ENCODE measurements at regions not wholly inside any gene's neighbourhood (a gene's known extent, or its start where the extent isn't known, plus 50 kb on each side); places are given as distances from the start of the nearest gene placed in this dataset.
"Not testable (repeated sequence)": the region's sequence is repeated elsewhere in the genome, so short reads cannot be mapped to it uniquely, and the experiment has no call there.

- not testable (repeated sequence) for TF ChIP-seq MYC (IDR thresholded peaks at IDR 0.05; ENCODE audit: low read depth, low read length); CTCF (IDR thresholded peaks at IDR 0.05; ENCODE audit: low read depth, low read length); POLR2A (IDR thresholded peaks at IDR 0.05; ENCODE audit: extremely low read depth, insufficient read length); MAX (IDR thresholded peaks at IDR 0.05; ENCODE audit: low read depth, low read length)
Measured at GRCh38 chr4:103256068-103256467, 57.9 kb upstream of the CENPE start.

Measured in NB4 (cell line).